ENCODE measurements at regions not wholly inside any gene's neighbourhood (a gene's known extent, or its start where the extent isn't known, plus 50 kb on each side); places are given as distances from the start of the nearest gene placed in this dataset.
"Not testable (repeated sequence)": the region's sequence is repeated elsewhere in the genome, so short reads cannot be mapped to it uniquely, and the experiment has no call there.

- TF ChIP-seq EP300 (conservative IDR thresholded peaks at IDR 0.05; ENCODE audit: poor library complexity, severe bottlenecking); TAF1 (IDR thresholded peaks at IDR 0.05; ENCODE audit: low read depth): not testable (repeated sequence)
These were observed 364.2 kb downstream of the KCNJ18 start for GRCh38 chr17:22056566-22056965.
